ENCODE measurements at regions not wholly inside any gene's neighbourhood (a gene's known extent, or its start where the extent isn't known, plus 50 kb on each side); places are given as distances from the start of the nearest gene placed in this dataset.

- FAIRE-seq (no peak), DNase-seq (ENCODE audit: insufficient read length, low spot score) (no peak)
- TF ChIP-seq PAX5 (IDR thresholded peaks at IDR 0.05; ENCODE audit: insufficient read depth, low read length, severe bottlenecking) (no peak), POLR2AphosphoS5 (IDR thresholded peaks at IDR 0.05; ENCODE audit: low read depth, low read length) (no peak), POLR2A (IDR thresholded peaks at IDR 0.05; ENCODE audit: low read depth, low read length) (no peak), TAF1 (IDR thresholded peaks at IDR 0.05; ENCODE audit: low read depth, low read length) (no peak), POU2F2 (IDR thresholded peaks at IDR 0.05; ENCODE audit: low read depth, low read length) (no peak), SPI1 (IDR thresholded peaks at IDR 0.05; ENCODE audit: low read depth, low read length) (no peak)
Observed at GRCh38 chr18:2030647-2031046, 540.7 kb downstream of the METTL4 start.

GRCh38 chr18:2032036-2032435 lies 539.3 kb downstream of the METTL4 start:
- FAIRE-seq (no peak), DNase-seq (ENCODE audit: insufficient read length, low spot score) (no peak)

GRCh38 chr18:2035056-2035455 lies 536.2 kb downstream of the METTL4 start:
- DNase-seq (ENCODE audit: insufficient read length, low spot score) (no peak), FAIRE-seq (no peak)
- TF ChIP-seq POLR2A (IDR thresholded peaks at IDR 0.05; ENCODE audit: low read depth, low read length) = no peak
- no peak for TF ChIP-seq PAX5 (IDR thresholded peaks at IDR 0.05; ENCODE audit: insufficient read depth, low read length, severe bottlenecking)
- TF ChIP-seq POU2F2 (IDR thresholded peaks at IDR 0.05; ENCODE audit: low read depth, low read length) = no peak

More at GRCh38 chr18:2032036-2032435, 539.3 kb downstream of the METTL4 start:
- TF ChIP-seq POU2F2 (IDR thresholded peaks at IDR 0.05; ENCODE audit: low read depth, low read length) (no peak), PAX5 (IDR thresholded peaks at IDR 0.05; ENCODE audit: insufficient read depth, low read length, severe bottlenecking) (no peak), SPI1 (IDR thresholded peaks at IDR 0.05; ENCODE audit: low read depth, low read length) (no peak), POLR2A (IDR thresholded peaks at IDR 0.05; ENCODE audit: low read depth, low read length) (no peak), TAF1 (IDR thresholded peaks at IDR 0.05; ENCODE audit: low read depth, low read length) (no peak), POLR2AphosphoS5 (IDR thresholded peaks at IDR 0.05; ENCODE audit: low read depth, low read length) (no peak)

- FAIRE-seq (no peak), DNase-seq (ENCODE audit: insufficient read length, low spot score) (no peak)
- no peak for TF ChIP-seq POLR2AphosphoS5 (IDR thresholded peaks at IDR 0.05; ENCODE audit: low read depth, low read length)
Observed at GRCh38 chr18:2036086-2036485, 535.2 kb downstream of the METTL4 start.

- DNase-seq (ENCODE audit: insufficient read length, low spot score) (no peak), FAIRE-seq (no peak)
- TF ChIP-seq POLR2A (IDR thresholded peaks at IDR 0.05; ENCODE audit: low read depth, low read length) = no peak
- no peak for TF ChIP-seq POLR2AphosphoS5 (IDR thresholded peaks at IDR 0.05; ENCODE audit: low read depth, low read length)
- no peak for TF ChIP-seq TAF1 (IDR thresholded peaks at IDR 0.05; ENCODE audit: low read depth, low read length)
- TF ChIP-seq PAX5 (IDR thresholded peaks at IDR 0.05; ENCODE audit: insufficient read depth, low read length, severe bottlenecking) = no peak
- TF ChIP-seq POU2F2 (IDR thresholded peaks at IDR 0.05; ENCODE audit: low read depth, low read length) = no peak
- no peak for TF ChIP-seq SPI1 (IDR thresholded peaks at IDR 0.05; ENCODE audit: low read depth, low read length)
Observed at GRCh38 chr18:2040279-2040678, 531.0 kb downstream of the METTL4 start.

- no peak for FAIRE-seq
- TF ChIP-seq POLR2A (IDR thresholded peaks at IDR 0.05; ENCODE audit: low read depth, low read length) = no peak
- no peak for TF ChIP-seq PAX5 (IDR thresholded peaks at IDR 0.05; ENCODE audit: insufficient read depth, low read length, severe bottlenecking)
- TF ChIP-seq SPI1 (IDR thresholded peaks at IDR 0.05; ENCODE audit: low read depth, low read length) = no peak
- no peak for TF ChIP-seq TAF1 (IDR thresholded peaks at IDR 0.05; ENCODE audit: low read depth, low read length)
- TF ChIP-seq POLR2AphosphoS5 (IDR thresholded peaks at IDR 0.05; ENCODE audit: low read depth, low read length) = no peak
- TF ChIP-seq POU2F2 (IDR thresholded peaks at IDR 0.05; ENCODE audit: low read depth, low read length) = no peak
- DNase-seq (ENCODE audit: insufficient read length, low spot score) = no peak
Observed at GRCh38 chr18:2049986-2050385, 521.3 kb downstream of the METTL4 start.

GRCh38 chr18:2050702-2051201 lies 520.6 kb downstream of the METTL4 start:
- DNase-seq (ENCODE audit: insufficient read length, low spot score) (no peak), FAIRE-seq (no peak)
- TF ChIP-seq SPI1 (IDR thresholded peaks at IDR 0.05; ENCODE audit: low read depth, low read length) (no peak), POLR2AphosphoS5 (IDR thresholded peaks at IDR 0.05; ENCODE audit: low read depth, low read length) (no peak), POU2F2 (IDR thresholded peaks at IDR 0.05; ENCODE audit: low read depth, low read length) (no peak), TAF1 (IDR thresholded peaks at IDR 0.05; ENCODE audit: low read depth, low read length) (no peak), POLR2A (IDR thresholded peaks at IDR 0.05; ENCODE audit: low read depth, low read length) (no peak), PAX5 (IDR thresholded peaks at IDR 0.05; ENCODE audit: insufficient read depth, low read length, severe bottlenecking) (no peak)

- TF ChIP-seq TAF1 (IDR thresholded peaks at IDR 0.05; ENCODE audit: low read depth, low read length) (no peak), POLR2A (IDR thresholded peaks at IDR 0.05; ENCODE audit: low read depth, low read length) (no peak), PAX5 (IDR thresholded peaks at IDR 0.05; ENCODE audit: insufficient read depth, low read length, severe bottlenecking) (no peak), POLR2AphosphoS5 (IDR thresholded peaks at IDR 0.05; ENCODE audit: low read depth, low read length) (no peak), POU2F2 (IDR thresholded peaks at IDR 0.05; ENCODE audit: low read depth, low read length) (no peak), SPI1 (IDR thresholded peaks at IDR 0.05; ENCODE audit: low read depth, low read length) (no peak)
- no peak for DNase-seq (ENCODE audit: insufficient read length, low spot score)
- FAIRE-seq = no peak
Observed at GRCh38 chr18:2053490-2054089, 517.7 kb downstream of the METTL4 start.

- no peak for DNase-seq (ENCODE audit: insufficient read length, low spot score)
- FAIRE-seq = no peak
Observed at GRCh38 chr18:2059336-2059735, 512.0 kb downstream of the METTL4 start.

GRCh38 chr18:2060086-2060485 lies 511.2 kb downstream of the METTL4 start:
- no peak for FAIRE-seq
- no peak for TF ChIP-seq POU2F2 (IDR thresholded peaks at IDR 0.05; ENCODE audit: low read depth, low read length)
- no peak for TF ChIP-seq TAF1 (IDR thresholded peaks at IDR 0.05; ENCODE audit: low read depth, low read length)
- TF ChIP-seq SPI1 (IDR thresholded peaks at IDR 0.05; ENCODE audit: low read depth, low read length) = no peak
- no peak for TF ChIP-seq POLR2AphosphoS5 (IDR thresholded peaks at IDR 0.05; ENCODE audit: low read depth, low read length)
- no peak for TF ChIP-seq POLR2A (IDR thresholded peaks at IDR 0.05; ENCODE audit: low read depth, low read length)
- no peak for DNase-seq (ENCODE audit: insufficient read length, low spot score)

More at GRCh38 chr18:2059336-2059735, 512.0 kb downstream of the METTL4 start:
- TF ChIP-seq TAF1 (IDR thresholded peaks at IDR 0.05; ENCODE audit: low read depth, low read length) = no peak
- TF ChIP-seq POLR2A (IDR thresholded peaks at IDR 0.05; ENCODE audit: low read depth, low read length) = no peak
- no peak for TF ChIP-seq POU2F2 (IDR thresholded peaks at IDR 0.05; ENCODE audit: low read depth, low read length)
- no peak for TF ChIP-seq POLR2AphosphoS5 (IDR thresholded peaks at IDR 0.05; ENCODE audit: low read depth, low read length)
- no peak for TF ChIP-seq SPI1 (IDR thresholded peaks at IDR 0.05; ENCODE audit: low read depth, low read length)
- no peak for TF ChIP-seq PAX5 (IDR thresholded peaks at IDR 0.05; ENCODE audit: insufficient read depth, low read length, severe bottlenecking)

All from GM12891 (cell line).